ENCODE measurements at regions not wholly inside any gene's neighbourhood (a gene's known extent, or its start where the extent isn't known, plus 50 kb on each side); places are given as distances from the start of the nearest gene placed in this dataset.

DNA sequence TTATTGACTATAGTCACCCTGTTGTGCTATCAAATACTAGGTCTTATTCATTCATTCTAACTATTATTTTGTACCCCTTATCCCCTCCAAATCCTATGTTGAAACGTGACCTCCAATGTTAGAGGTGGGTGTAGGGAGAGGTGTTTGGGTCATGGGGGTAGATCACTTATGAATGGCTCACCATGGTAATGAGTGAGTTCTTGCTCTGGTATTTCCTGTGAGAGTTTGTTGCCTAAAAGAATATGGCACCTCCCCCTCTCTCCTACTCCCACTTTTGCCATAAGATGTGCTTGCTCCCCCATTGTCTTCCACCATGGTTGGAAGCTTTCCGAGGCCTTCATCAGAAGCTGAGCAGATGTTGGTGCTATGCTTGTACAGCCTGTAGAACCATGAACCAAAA, 59.3 kb upstream of the BRD7 start:
- TF ChIP-seq, protein P1, sequence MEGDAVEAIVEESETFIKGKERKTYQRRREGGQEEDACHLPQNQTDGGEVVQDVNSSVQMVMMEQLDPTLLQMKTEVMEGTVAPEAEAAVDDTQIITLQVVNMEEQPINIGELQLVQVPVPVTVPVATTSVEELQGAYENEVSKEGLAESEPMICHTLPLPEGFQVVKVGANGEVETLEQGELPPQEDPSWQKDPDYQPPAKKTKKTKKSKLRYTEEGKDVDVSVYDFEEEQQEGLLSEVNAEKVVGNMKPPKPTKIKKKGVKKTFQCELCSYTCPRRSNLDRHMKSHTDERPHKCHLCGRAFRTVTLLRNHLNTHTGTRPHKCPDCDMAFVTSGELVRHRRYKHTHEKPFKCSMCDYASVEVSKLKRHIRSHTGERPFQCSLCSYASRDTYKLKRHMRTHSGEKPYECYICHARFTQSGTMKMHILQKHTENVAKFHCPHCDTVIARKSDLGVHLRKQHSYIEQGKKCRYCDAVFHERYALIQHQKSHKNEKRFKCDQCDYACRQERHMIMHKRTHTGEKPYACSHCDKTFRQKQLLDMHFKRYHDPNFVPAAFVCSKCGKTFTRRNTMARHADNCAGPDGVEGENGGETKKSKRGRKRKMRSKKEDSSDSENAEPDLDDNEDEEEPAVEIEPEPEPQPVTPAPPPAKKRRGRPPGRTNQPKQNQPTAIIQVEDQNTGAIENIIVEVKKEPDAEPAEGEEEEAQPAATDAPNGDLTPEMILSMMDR (IDR thresholded peaks at IDR 0.05; ENCODE audit: low read depth, low read length, missing control alignments), result no peak
- no peak for DNase-seq (ENCODE audit: low read depth)
- H3K4me3 ChIP-seq (ENCODE audit: low read depth, low read length), result no peak overlapping the region
- in situ Hi-C loops (cut with HindIII; ENCODE audit: low sequenced_read_pairs), result no loop called here

DNA sequence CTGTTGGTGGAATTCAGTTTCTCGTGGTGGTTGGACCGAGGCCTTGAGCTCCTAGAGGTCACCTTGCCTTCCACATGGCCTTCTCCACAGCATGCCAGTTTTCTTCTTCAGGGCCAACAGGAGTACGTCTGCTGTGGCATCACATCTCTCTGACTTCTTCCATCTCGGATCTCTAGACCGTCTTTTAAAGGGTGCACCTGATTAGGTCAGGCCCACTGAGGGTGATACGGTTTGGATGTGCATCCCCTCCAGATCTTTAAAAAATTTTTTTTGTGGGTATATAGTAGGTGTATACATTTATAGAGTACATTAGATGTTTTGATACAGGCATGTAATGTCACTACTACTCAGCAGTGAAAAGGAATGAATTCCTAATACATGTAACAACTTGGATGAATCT, 58.3 kb upstream of the BRD7 start:
- DNase-seq (ENCODE audit: low read depth), result no peak
- H3K4me3 ChIP-seq (ENCODE audit: low read depth, low read length), result no peak overlapping the region
- TF ChIP-seq, protein P1 (IDR thresholded peaks at IDR 0.05; ENCODE audit: low read depth, low read length, missing control alignments), result no peak
- in situ Hi-C loops (cut with HindIII; ENCODE audit: low sequenced_read_pairs), result no loop called here

DNA sequence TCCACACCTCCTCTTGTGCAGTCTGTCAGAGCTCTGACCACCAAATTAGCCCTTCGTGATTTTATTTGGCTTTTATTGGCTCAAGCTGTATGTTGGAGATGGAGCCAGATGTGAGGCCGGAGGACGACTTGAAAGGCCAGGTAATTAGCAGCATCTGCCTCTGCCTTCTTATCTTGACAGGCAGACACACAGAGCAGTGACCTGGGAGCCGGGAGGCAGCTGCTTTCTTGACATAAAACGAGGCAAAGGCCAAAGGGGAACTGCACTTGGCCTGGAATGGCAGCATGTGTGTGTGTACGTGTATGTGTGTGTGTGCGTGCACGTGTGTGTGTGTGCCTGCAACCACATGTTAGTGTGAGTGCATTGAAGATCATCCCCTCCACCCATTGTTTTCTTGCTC, 56.9 kb upstream of the BRD7 start:
- no peak overlapping the region for H3K4me3 ChIP-seq (ENCODE audit: low read depth, low read length)
- no peak for DNase-seq (ENCODE audit: low read depth)
- TF ChIP-seq, protein P1 (IDR thresholded peaks at IDR 0.05; ENCODE audit: low read depth, low read length, missing control alignments), result no peak
- in situ Hi-C loops (cut with HindIII; ENCODE audit: low sequenced_read_pairs), result no loop called here

DNA sequence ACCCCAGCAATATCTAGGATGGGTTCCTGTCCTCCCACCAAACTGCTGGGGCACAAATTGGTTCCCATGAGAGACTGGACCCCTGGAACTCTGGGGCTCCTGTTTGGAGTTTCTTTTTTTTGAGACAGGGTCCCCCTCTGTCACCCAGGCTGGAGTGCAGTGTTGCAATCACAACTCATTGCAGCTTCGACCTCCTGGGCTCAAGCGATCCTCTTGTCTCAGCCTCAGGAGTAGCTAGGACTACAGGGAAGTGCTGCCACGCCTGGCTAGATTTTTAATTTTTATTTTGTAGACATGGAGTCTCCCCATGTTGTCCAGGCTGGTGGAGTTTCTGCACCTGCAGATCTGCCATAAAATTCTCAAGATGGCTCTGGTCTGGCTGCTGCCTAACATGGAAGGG, 56.3 kb upstream of the BRD7 start:
- DNase-seq (ENCODE audit: low read depth), result no peak
- in situ Hi-C loops (cut with HindIII; ENCODE audit: low sequenced_read_pairs), result no loop called here
- no peak overlapping the region for H3K4me3 ChIP-seq (ENCODE audit: low read depth, low read length)
- TF ChIP-seq, protein P1 (IDR thresholded peaks at IDR 0.05; ENCODE audit: low read depth, low read length, missing control alignments), result no peak

DNA sequence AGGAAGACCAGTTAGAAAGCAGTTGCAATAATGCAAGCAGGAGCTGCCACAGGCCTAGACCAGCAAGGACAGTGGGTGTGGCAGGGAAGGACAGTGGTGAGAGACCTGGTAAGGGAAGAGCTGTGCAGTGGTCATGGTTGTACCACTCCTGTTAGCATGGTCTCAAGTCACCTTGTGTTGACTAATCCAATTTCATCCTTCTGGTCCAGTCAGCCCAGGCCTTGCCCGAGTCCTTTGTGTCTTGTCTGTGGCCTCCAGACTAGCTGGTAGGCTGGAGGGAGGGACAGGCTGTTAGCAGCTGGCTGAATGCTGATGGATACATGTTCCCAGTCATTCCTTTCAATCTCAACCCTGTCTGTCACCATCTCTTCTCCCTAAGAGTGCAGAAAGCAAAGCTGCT, 54.1 kb upstream of the BRD7 start:
- DNase-seq (ENCODE audit: low read depth), result no peak
- TF ChIP-seq, protein P1 (IDR thresholded peaks at IDR 0.05; ENCODE audit: low read depth, low read length, missing control alignments), result no peak
- in situ Hi-C loops (cut with HindIII; ENCODE audit: low sequenced_read_pairs), result no loop called here
- no peak overlapping the region for H3K4me3 ChIP-seq (ENCODE audit: low read depth, low read length)

DNA sequence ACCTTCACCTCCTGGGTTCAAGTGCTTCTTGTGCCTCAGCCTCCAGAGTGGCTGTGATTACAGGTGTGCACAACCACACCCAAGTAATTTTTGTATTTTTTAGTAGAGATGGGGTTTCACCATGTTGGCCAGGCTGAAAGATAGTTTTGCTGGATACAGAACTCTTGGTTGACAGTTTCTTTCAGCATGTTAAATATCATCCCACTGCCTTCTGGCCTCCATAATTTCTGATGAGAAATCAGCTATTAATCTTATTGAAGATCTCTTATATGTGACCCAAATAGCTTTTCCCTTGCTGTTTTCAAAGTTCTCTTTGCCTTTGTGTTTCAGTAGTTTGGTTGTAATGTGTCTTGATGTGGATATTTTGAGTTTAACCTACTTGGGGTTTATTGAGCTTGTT, 50.3 kb upstream of the BRD7 start:
- no peak for DNase-seq (ENCODE audit: low read depth)
- in situ Hi-C loops (cut with HindIII; ENCODE audit: low sequenced_read_pairs), result no loop called here
- H3K4me3 ChIP-seq (ENCODE audit: low read depth, low read length), result no peak overlapping the region
- TF ChIP-seq, protein P1 (IDR thresholded peaks at IDR 0.05; ENCODE audit: low read depth, low read length, missing control alignments), result no peak
